IMR-90 (cell line): ENCODE measurements at regions not wholly inside any gene's neighbourhood (a gene's known extent, or its start where the extent isn't known, plus 50 kb on each side); places are given as distances from the start of the nearest gene placed in this dataset.

Experiments
- ATAC-seq: fragments of 200-7000 bp; cut with Tn5 transposase; 2 replicates; pipeline ENCODE4 v1.9.1; 2020; ENCODE audit warnings: low read depth, mild to moderate bottlenecking, moderate library complexity
- BruUV-seq: library from RNA; stranded (reverse); fragments of 400-500 nt; replicated peaks from 2 replicates; lab custom pipeline; 2021; lab: Mats Ljungman, UMichigan
- CTCF ChIA-PET: fragments of 300-600 bp; formaldehyde crosslinking; extraction: SDS; loops from one replicate; lab custom pipeline; 2021; ENCODE audit warnings: antibody characterized with exemption; lab: Yijun Ruan, JAX
- POLR2A ChIA-PET: fragments of 300-600 bp; sonication (Branson Sonifier 250); formaldehyde crosslinking; loops from one replicate; lab custom pipeline; 2022; ENCODE audit warnings: antibody characterized with exemption; ENCODE audit not compliant: unreplicated experiment; lab: Charles Lee
- DNase-seq: peaks from one replicate; pipeline ENCODE4 v3.0.0; 2013
- H2AFZ ChIP-seq: replicated peaks from 2 replicates; pipeline ENCODE3; 2013; ENCODE audit warnings: low read length, mild to moderate bottlenecking; ENCODE audit not compliant: poor library complexity
- H2AK5ac ChIP-seq: 2 replicates; pipeline ENCODE4 v1.6.1; 2013; ENCODE audit warnings: low read depth, low read length, inconsistent platforms
- H2AK9ac ChIP-seq: replicated peaks from 2 replicates; pipeline ENCODE3; 2013; ENCODE audit warnings: mild to moderate bottlenecking, low read depth, low read length, moderate library complexity; ENCODE audit not compliant: poor library complexity
- H2BK120ac ChIP-seq: 2 replicates; pipeline ENCODE4 v1.6.1; 2013; ENCODE audit warnings: low read depth, low read length, inconsistent platforms
- H2BK15ac ChIP-seq: 3 replicates; pipeline ENCODE4 v1.6.1; 2013; ENCODE audit warnings: low read depth, low read length, inconsistent platforms
- H2BK20ac ChIP-seq: 2 replicates; pipeline ENCODE4 v1.6.1; 2013; ENCODE audit warnings: low read depth, mild to moderate bottlenecking, inconsistent platforms, low read length, moderate library complexity
- H2BK5ac ChIP-seq: 2 replicates; pipeline ENCODE4 v1.6.1; 2013; ENCODE audit warnings: mild to moderate bottlenecking, low read depth, low read length, inconsistent platforms; ENCODE audit not compliant: poor library complexity, severe bottlenecking
- H3K14ac ChIP-seq: replicated peaks from 2 replicates; pipeline ENCODE4 v1.6.1; 2013; ENCODE audit warnings: low read depth, low read length, inconsistent platforms
- H3K18ac ChIP-seq: 2 replicates; pipeline ENCODE4 v1.6.1; 2013; ENCODE audit warnings: low read depth, low read length, control low read depth
- H3K23ac ChIP-seq: 2 replicates; pipeline ENCODE4 v1.6.1; 2013; ENCODE audit warnings: low read depth, low read length, inconsistent platforms
- H3K27ac ChIP-seq: 2 replicates; pipeline ENCODE4 v1.5.1; 2013; ENCODE audit warnings: mild to moderate bottlenecking, control low read depth, low read length; ENCODE audit not compliant: insufficient read depth
- H3K27me3 ChIP-seq: 2 replicates; pipeline ENCODE4 v1.6.1; 2013; ENCODE audit warnings: low read length; ENCODE audit not compliant: control insufficient read depth, insufficient read depth
- H3K36me3 ChIP-seq: 2 replicates; pipeline ENCODE4 v1.6.1; 2013; ENCODE audit warnings: low read length, mixed read lengths; ENCODE audit not compliant: control insufficient read depth, insufficient read depth
- H3K4ac ChIP-seq: 2 replicates; pipeline ENCODE4 v1.6.1; 2013; ENCODE audit warnings: low read depth, low read length, inconsistent platforms
- H3K4me1 ChIP-seq: 2 replicates; pipeline ENCODE4 v1.6.1; 2013; ENCODE audit warnings: low read length, mixed read lengths; ENCODE audit not compliant: control insufficient read depth, insufficient read depth
- H3K4me2 ChIP-seq: 2 replicates; pipeline ENCODE4 v1.6.1; 2013; ENCODE audit warnings: low read depth, mild to moderate bottlenecking, control low read depth, low read length, moderate library complexity
- H3K4me3 ChIP-seq: 2 replicates; pipeline ENCODE4 v1.5.1; 2013; ENCODE audit warnings: low read depth, mild to moderate bottlenecking, control low read depth, low read length, moderate library complexity; ENCODE audit not compliant: insufficient read depth
- H3K56ac ChIP-seq: 2 replicates; pipeline ENCODE4 v1.6.1; 2013; ENCODE audit warnings: low read length, inconsistent platforms; ENCODE audit not compliant: insufficient read depth; ENCODE audit errors: extremely low read depth
- H3K79me1 ChIP-seq, 2 experiments: 2 replicates each; pipeline ENCODE4 v1.6.1; 2013; ENCODE audit warnings: low read length in 2 of 2, inconsistent platforms in 1 of 2, low read depth in 1 of 2
- H3K9ac ChIP-seq: 2 replicates; pipeline ENCODE4 v1.6.1; 2013; ENCODE audit warnings: low read depth, low read length, control low read depth
- H3K9me1 ChIP-seq: 2 replicates; pipeline ENCODE4 v1.6.1; 2013; ENCODE audit warnings: low read length, inconsistent platforms; ENCODE audit not compliant: insufficient read depth
- H3K9me3 ChIP-seq: 2 replicates; pipeline ENCODE4 v1.6.1; 2013; ENCODE audit warnings: low read length; ENCODE audit not compliant: control insufficient read depth, insufficient read depth
- H4K20me1 ChIP-seq: 2 replicates; pipeline ENCODE4 v1.6.1; 2013; ENCODE audit warnings: low read length, inconsistent platforms; ENCODE audit not compliant: insufficient read depth
- H4K5ac ChIP-seq: 2 replicates; pipeline ENCODE4 v1.6.1; 2013; ENCODE audit warnings: mild to moderate bottlenecking, low read depth, low read length, control low read depth
- H4K8ac ChIP-seq, 2 experiments: 2 replicates each; pipeline ENCODE4 v1.6.1; 2013; ENCODE audit warnings: low read depth in 2 of 2, low read length in 2 of 2, control low read depth in 1 of 2, inconsistent platforms in 1 of 2
- H4K91ac ChIP-seq: 2 replicates; pipeline ENCODE4 v1.6.1; 2013; ENCODE audit warnings: low read depth, low read length, inconsistent platforms; ENCODE audit not compliant: insufficient read depth
- BHLHE40 ChIP-seq: fragments of 150-350 bp; IDR thresholded peaks from 2 replicates; pipeline ENCODE4 v1.6.1; 2016; ENCODE audit warnings: mild to moderate bottlenecking, low read depth, low read length
- CEBPB ChIP-seq: IDR thresholded peaks from 2 replicates; pipeline ENCODE4 v1.6.1; 2012; ENCODE audit warnings: low read depth, low read length, improper control_type of control experiment
- CHD1 ChIP-seq: IDR thresholded peaks from 2 replicates; pipeline ENCODE4 v1.6.1; 2012; ENCODE audit warnings: low read depth, low read length, improper control_type of control experiment
- FOS ChIP-seq: fragments of 150-350 bp; IDR thresholded peaks from 2 replicates; pipeline ENCODE4 v1.6.1; 2016; ENCODE audit warnings: low read depth, low read length
- MAFK ChIP-seq: IDR thresholded peaks from 2 replicates; pipeline ENCODE4 v1.6.1; 2012; ENCODE audit warnings: low read depth, low read length, improper control_type of control experiment
- MAZ ChIP-seq: IDR thresholded peaks from 2 replicates; pipeline ENCODE4 v1.6.1; 2012; ENCODE audit warnings: low read depth, mild to moderate bottlenecking, low read length, improper control_type of control experiment, moderate library complexity, borderline replicate concordance
- MXI1 ChIP-seq: IDR thresholded peaks from 2 replicates; pipeline ENCODE4 v1.6.1; 2012; ENCODE audit warnings: low read depth, mild to moderate bottlenecking, low read length, moderate library complexity, borderline replicate concordance
- NFE2L2 ChIP-seq: fragments of 150-350 bp; IDR thresholded peaks from 2 replicates; pipeline ENCODE4 v1.6.1; 2016; ENCODE audit warnings: low read depth, mild to moderate bottlenecking, low read length
- POLR2A ChIP-seq: IDR thresholded peaks from 2 replicates; pipeline ENCODE4 v1.6.1; 2012; ENCODE audit warnings: mild to moderate bottlenecking, low read depth, low read length
- RAD21 ChIP-seq: IDR thresholded peaks from 2 replicates; pipeline ENCODE4 v1.6.1; 2012; ENCODE audit warnings: low read length, improper control_type of control experiment
- RCOR1 ChIP-seq: IDR thresholded peaks from 2 replicates; pipeline ENCODE4 v1.6.1; 2012; ENCODE audit warnings: mild to moderate bottlenecking, low read length, improper control_type of control experiment; ENCODE audit not compliant: insufficient replicate concordance
- RFX5 ChIP-seq: IDR thresholded peaks from 2 replicates; pipeline ENCODE4 v1.8.0; 2012; ENCODE audit warnings: low read depth, mild to moderate bottlenecking, low read length, moderate library complexity
- SMC3 ChIP-seq: fragments of 150-350 bp; IDR thresholded peaks from 2 replicates; pipeline ENCODE4 v1.6.1; 2016; ENCODE audit warnings: low read depth, mild to moderate bottlenecking, antibody characterized with exemption, low read length, moderate library complexity
- WGBS, 2 experiments: methylation state at CpG; one replicate each; pipeline versions ENCODE4 v1.1.5 to v1.1.7; 2013; ENCODE audit warnings: missing lambda C conversion rate in 2 of 2; ENCODE audit not compliant: insufficient read length in 1 of 2; ENCODE audit errors: extremely low coverage in 2 of 2; 5-methylcytosine and 5-hydroxymethylcytosine counted together
- dilution Hi-C: fragments of 300-500 bp; cut with HindIII; formaldehyde crosslinking; loops from one replicate; pipeline ENCODE4 v1.14.3; 2018; ENCODE audit warnings: low sequenced_read_pairs; ENCODE audit not compliant: unreplicated experiment
- in situ Hi-C: fragments of 300-500 bp; cut with MboI; formaldehyde crosslinking; loops from 3 replicates; pipeline ENCODE4 v1.14.3; 2019; ENCODE audit warnings: low sequenced_read_pairs, inconsistent platforms, mixed read lengths
- intact Hi-C: fragments of 100-400 bp; cut with micrococcal nuclease; formaldehyde crosslinking; loops from 2 replicates; pipeline ENCODE4 v1.10.0; 2022
- TF ChIP-seq, protein P1 (sequence below): fragments of 150-350 bp; IDR thresholded peaks from 2 replicates; pipeline ENCODE4 v1.6.1; 2017; ENCODE audit warnings: mild to moderate bottlenecking, antibody characterized with exemption, low read length, low read depth
- TF ChIP-seq, protein P2 (sequence below): conservative IDR thresholded peaks from 2 replicates; pipeline ENCODE4 v1.5.1; 2012; ENCODE audit warnings: mild to moderate bottlenecking, low read depth, low read length, improper control_type of control experiment
- TF ChIP-seq, protein P3 (sequence below): fragments of 150-350 bp; IDR thresholded peaks from 2 replicates; pipeline ENCODE4 v1.6.1; 2016; ENCODE audit warnings: low read depth, mild to moderate bottlenecking, low read length, moderate library complexity, borderline replicate concordance

DNA sequence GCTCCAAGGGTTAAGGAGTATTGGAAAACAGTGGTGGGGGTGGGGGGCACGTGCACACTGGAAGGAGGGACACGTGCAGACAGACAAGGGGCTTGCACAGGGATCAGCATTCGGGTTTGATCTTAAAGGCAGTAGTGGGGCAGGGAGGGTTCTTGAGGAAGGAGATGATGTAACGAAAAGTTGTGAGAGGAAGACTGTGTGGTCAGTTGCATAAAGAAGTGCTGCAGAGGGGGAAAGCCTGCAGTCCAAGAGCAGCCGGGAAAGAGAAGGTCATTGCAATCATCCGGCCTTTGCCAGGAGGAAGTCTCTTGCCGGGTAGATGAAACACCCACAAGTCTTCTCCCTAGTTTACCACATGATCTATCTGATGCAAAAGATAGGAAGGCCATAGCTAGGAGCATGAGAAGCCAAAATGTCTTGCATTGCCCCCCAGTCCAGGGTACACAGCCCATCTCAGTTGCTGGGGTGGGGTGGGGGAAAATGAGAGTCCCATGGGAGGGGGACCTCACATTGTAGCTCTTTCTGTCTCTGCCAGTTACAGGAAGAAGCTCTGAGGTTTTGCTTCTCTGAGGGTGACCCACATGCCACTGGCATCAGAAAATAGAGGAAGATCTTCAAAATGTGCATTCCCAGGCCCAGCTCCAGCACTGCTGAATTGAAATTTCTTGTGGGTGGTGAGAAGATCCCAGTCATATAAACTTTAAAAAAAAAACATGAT, 202.5 kb upstream of the RAB4A start:
- WGBS, 2 experiments: 11% methylated on average over 3 of the region's 7 CpGs; no CpG with 5 or more reads in 1 of the 2 experiments
- Histone ChIP-seq H3K4ac (no peak overlapping the region), H4K20me1 (no peaks in the 10 kb centered on the region), H4K91ac (no peak overlapping the region), H4K8ac (no peak overlapping the region), H3K14ac (no peak overlapping the region), H3K9me3 (no peaks in the 10 kb centered on the region), H3K4me2 (no peak overlapping the region), H3K27me3 (peaks cover 30% of the 10 kb centered on the region), H2BK15ac (no peak overlapping the region), H2AFZ (no peak overlapping the region), H4K5ac (no peak overlapping the region), H3K9me1 (no peaks in the 10 kb centered on the region), H2BK20ac (no peak overlapping the region), H2BK5ac (no peak overlapping the region), H3K23ac (no peak overlapping the region), H3K27ac (no peak overlapping the region), H2AK9ac (no peak overlapping the region), H3K4me1 (no peaks in the 10 kb centered on the region; the same call in 1 of the 2 replicates), H3K18ac (no peak overlapping the region), H3K36me3 (no peaks in the 10 kb centered on the region), H3K56ac (no peak overlapping the region), H3K79me1 (no peaks in the 10 kb centered on the region), H3K4me3 (no peak overlapping the region), H3K9ac (no peak overlapping the region), H2BK120ac (no peak overlapping the region), H2AK5ac (no peak overlapping the region)
- no peak for ATAC-seq
- dilution Hi-C loops: no loop called here
- in situ Hi-C loops: no loop called here
- ChIA-PET POLR2A (no interaction called here), CTCF (interaction anchor here (1.2 kb wide), 1 partner anchor 9 kb away, joined by 3 read pairs; no protein-coding TSS in a partner anchor)
- intact Hi-C loops: no loop called here
- TF ChIP-seq BHLHE40 (no peak), RAD21 (no peak), FOS (no peak), POLR2A (no peak), MXI1 (no peak), RCOR1 (no peak), NFE2L2 (no peak), MAZ (no peak), CHD1 (no peak), RFX5 (no peak), CEBPB (no peak), MAFK (no peak), SMC3 (no peak)
- TF ChIP-seq, protein P1, sequence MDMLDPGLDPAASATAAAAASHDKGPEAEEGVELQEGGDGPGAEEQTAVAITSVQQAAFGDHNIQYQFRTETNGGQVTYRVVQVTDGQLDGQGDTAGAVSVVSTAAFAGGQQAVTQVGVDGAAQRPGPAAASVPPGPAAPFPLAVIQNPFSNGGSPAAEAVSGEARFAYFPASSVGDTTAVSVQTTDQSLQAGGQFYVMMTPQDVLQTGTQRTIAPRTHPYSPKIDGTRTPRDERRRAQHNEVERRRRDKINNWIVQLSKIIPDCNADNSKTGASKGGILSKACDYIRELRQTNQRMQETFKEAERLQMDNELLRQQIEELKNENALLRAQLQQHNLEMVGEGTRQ: no peak
- TF ChIP-seq, protein P2, sequence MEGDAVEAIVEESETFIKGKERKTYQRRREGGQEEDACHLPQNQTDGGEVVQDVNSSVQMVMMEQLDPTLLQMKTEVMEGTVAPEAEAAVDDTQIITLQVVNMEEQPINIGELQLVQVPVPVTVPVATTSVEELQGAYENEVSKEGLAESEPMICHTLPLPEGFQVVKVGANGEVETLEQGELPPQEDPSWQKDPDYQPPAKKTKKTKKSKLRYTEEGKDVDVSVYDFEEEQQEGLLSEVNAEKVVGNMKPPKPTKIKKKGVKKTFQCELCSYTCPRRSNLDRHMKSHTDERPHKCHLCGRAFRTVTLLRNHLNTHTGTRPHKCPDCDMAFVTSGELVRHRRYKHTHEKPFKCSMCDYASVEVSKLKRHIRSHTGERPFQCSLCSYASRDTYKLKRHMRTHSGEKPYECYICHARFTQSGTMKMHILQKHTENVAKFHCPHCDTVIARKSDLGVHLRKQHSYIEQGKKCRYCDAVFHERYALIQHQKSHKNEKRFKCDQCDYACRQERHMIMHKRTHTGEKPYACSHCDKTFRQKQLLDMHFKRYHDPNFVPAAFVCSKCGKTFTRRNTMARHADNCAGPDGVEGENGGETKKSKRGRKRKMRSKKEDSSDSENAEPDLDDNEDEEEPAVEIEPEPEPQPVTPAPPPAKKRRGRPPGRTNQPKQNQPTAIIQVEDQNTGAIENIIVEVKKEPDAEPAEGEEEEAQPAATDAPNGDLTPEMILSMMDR: no peak
- TF ChIP-seq, protein P3, sequence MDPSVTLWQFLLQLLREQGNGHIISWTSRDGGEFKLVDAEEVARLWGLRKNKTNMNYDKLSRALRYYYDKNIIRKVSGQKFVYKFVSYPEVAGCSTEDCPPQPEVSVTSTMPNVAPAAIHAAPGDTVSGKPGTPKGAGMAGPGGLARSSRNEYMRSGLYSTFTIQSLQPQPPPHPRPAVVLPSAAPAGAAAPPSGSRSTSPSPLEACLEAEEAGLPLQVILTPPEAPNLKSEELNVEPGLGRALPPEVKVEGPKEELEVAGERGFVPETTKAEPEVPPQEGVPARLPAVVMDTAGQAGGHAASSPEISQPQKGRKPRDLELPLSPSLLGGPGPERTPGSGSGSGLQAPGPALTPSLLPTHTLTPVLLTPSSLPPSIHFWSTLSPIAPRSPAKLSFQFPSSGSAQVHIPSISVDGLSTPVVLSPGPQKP: no peak
- DNase-seq: no peak
- no TSS peak for BruUV-seq
